LNCaP clone FGC (cell line): ENCODE measurements at regions not wholly inside any gene's neighbourhood (a gene's known extent, or its start where the extent isn't known, plus 50 kb on each side); places are given as distances from the start of the nearest gene placed in this dataset.

ENCODE experiments used
- DNase-seq: peaks from one replicate; pipeline ENCODE4 v3.0.0-alpha.2; 2011; ENCODE audit warnings: low read depth
- H3K4me3 ChIP-seq: 2 replicates; pipeline ENCODE4 v1.5.1; 2011; ENCODE audit warnings: mild to moderate bottlenecking, low read depth, low read length, control low read depth
- CTCF ChIP-seq: IDR thresholded peaks from 2 replicates; pipeline ENCODE4 v1.5.1; 2012; ENCODE audit warnings: mild to moderate bottlenecking; ENCODE audit not compliant: control insufficient read depth, insufficient read depth; ENCODE audit errors: extremely low read depth

GRCh38 chr4:75251547-75251946 is 262.7 kb downstream of the RCHY1 start:
- DNase-seq = no peak
- H3K4me3 ChIP-seq = no peak overlapping the region
- no peak for TF ChIP-seq CTCF

DNA sequence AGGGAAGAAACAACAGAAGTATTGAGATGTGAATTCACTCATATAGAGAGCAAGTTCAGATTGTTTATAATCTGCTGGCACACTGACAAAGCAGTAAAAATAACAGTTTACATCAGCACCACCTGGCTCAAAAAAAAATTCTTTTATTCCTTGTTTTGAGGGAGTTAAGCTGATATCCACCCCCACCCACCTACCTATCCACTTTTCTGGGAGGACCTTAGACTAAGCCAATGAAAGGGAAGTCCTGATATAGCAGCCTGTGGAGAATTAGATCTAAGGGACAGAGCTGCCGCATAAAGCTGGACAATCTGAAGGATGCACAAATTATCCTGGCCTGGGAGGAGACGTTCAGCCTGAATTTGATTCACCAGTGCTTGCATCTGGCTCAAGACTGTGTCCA is 264.5 kb downstream of the RCHY1 start:
- no peak for TF ChIP-seq CTCF
- no peak for DNase-seq
- no peak overlapping the region for H3K4me3 ChIP-seq

DNA sequence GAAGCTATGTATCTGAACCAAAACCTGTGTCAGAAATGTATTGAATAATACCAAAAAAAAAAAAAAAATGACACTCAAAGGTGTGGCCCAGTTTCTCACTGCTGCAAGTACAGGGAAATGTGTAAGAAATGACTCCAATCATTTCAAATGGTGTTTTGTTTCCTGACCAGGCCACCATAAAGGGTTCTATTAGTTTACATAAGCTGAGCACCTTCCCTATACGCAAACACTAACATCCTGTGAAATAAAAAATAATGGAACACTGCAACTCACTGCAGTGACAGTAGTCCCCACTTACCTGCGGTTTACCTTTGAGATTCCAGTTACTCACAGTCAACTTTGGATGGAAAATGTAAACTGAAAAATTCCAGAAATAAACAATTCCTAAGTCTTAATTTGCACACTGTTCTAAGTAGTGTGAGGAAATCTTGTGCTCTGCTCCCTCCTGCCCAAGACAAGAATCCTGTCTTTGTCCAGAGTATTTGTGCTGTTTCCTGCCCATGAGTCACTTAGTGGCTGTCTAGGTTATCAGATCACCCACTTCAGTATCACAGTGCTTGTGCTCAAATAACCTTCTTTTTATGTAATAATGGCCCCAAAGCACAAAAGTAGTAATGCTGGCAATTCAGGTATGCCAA is 265.3 kb downstream of the RCHY1 start:
- no peak overlapping the region for H3K4me3 ChIP-seq
- DNase-seq = no peak
- no peak for TF ChIP-seq CTCF

DNA sequence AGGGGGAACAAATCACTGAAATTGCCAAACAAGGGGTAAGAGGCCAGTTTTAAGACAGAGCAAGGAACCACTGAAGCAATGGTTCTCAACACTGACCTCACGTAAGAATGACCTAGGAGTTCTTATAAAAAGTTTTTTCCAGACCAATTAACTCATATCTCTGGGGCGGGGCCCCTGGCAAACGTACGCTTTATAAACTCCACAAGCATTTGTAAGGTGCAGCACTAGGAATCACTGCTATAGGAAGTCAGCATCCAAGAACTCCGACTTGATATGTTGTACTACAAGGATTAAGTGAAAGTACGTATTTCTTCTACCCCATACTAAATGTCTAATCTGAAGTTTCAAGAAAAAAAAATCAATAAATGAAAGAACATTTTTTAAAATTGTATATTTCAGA is 269.9 kb downstream of the RCHY1 start:
- no peak for TF ChIP-seq CTCF
- no peak overlapping the region for H3K4me3 ChIP-seq
- DNase-seq = no peak

GRCh38 chr4:75243570-75243969 is 270.6 kb downstream of the RCHY1 start:
- no peak for TF ChIP-seq CTCF
- no peak for DNase-seq
- H3K4me3 ChIP-seq = no peak overlapping the region

DNA sequence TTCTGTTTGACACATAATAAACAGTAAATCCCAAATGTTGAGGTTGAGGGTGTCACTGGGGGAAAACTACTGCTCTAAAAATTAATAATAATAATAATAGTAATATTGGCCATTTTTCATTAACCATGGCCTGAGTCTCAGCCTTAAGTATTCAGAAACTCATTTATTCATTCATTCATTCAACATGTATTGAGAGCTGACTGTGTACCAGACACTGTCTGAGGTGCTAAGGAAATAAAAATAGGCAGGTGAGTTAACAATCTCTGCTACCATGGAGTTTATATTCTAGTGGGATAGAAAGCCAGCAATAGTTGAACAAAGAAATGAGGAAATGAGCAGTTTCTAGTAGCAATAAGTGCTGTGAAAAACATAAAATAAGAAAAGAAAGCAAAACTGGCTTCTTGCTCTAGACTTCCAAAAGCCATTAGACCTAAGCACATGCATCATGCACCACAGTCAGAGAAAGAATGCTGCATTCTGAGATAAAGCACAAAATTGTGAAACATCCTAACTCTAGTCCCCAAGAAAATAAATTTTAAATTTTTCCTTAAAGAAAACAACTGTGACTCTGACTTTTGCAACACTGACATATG is 278.7 kb downstream of the RCHY1 start:
- no peak for TF ChIP-seq CTCF
- no peak overlapping the region for H3K4me3 ChIP-seq
- DNase-seq = no peak

DNA sequence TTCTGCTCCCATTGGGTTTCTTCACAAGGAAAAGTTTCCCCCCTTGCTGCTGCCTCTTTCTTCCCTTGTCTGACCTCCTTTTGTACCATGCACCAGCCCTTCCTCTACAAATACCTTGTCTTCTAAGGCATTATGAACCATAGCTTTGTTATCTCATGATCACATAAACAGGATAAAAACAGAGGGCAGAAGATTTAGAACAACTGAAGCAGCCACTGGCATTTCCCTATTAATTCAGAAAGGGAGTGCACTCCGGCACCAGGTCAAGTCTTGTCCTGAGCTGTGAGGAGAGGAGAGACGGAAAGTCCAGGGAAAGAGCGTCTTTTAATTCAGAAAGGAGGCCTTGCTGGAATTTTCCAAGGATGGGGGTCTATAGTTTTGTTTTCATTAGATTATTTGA is 281.7 kb downstream of the RCHY1 start:
- no peak for TF ChIP-seq CTCF
- no peak for DNase-seq
- H3K4me3 ChIP-seq = no peak overlapping the region
